RKO (cell line): ENCODE measurements at regions not wholly inside any gene's neighbourhood (a gene's known extent, or its start where the extent isn't known, plus 50 kb on each side); places are given as distances from the start of the nearest gene placed in this dataset.
"Not testable (repeated sequence)": the region's sequence is repeated elsewhere in the genome, so short reads cannot be mapped to it uniquely, and the experiment has no call there.

Experiments
- DNase-seq: peaks from one replicate; pipeline ENCODE4 v3.0.0-alpha.2; 2016; ENCODE audit warnings: low spot score

- DNase-seq: no peak
These were observed 133.1 kb upstream of the IGSF10 start for GRCh38 chr3:151593928-151594327.

- DNase-seq: no peak
These were observed 131.4 kb upstream of the IGSF10 start for GRCh38 chr3:151592287-151592686.

GRCh38 chr3:151591441-151591840 is 130.6 kb upstream of the IGSF10 start:
- DNase-seq: no peak

GRCh38 chr3:151589311-151589710 is 128.4 kb upstream of the IGSF10 start:
- DNase-seq: no peak

GRCh38 chr3:151587659-151588058 is 126.8 kb upstream of the IGSF10 start:
- DNase-seq: not testable (repeated sequence)

GRCh38 chr3:151584566-151584965 is 123.7 kb upstream of the IGSF10 start:
- DNase-seq: peak; percentile 1

GRCh38 chr3:151581035-151581434 is 120.2 kb upstream of the IGSF10 start:
- DNase-seq: no peak

GRCh38 chr3:151580591-151580990 is 119.7 kb upstream of the IGSF10 start:
- DNase-seq: no peak

GRCh38 chr3:151579571-151580270 is 118.9 kb upstream of the IGSF10 start:
- DNase-seq: no peak

- no peak for DNase-seq
These were observed 117.6 kb upstream of the IGSF10 start for GRCh38 chr3:151578495-151578894.

- no peak for DNase-seq
These were observed 115.8 kb upstream of the IGSF10 start for GRCh38 chr3:151576511-151577137.

GRCh38 chr3:151568184-151568583 is 107.3 kb upstream of the IGSF10 start:
- DNase-seq: no peak

GRCh38 chr3:151567477-151567876 is 106.6 kb upstream of the IGSF10 start:
- DNase-seq: no peak

GRCh38 chr3:151564261-151564660 is 103.4 kb upstream of the IGSF10 start:
- no peak for DNase-seq

- DNase-seq: no peak
These were observed 102.4 kb upstream of the IGSF10 start for GRCh38 chr3:151563305-151563704.

GRCh38 chr3:151562891-151563290 is 102.0 kb upstream of the IGSF10 start:
- DNase-seq: no peak

GRCh38 chr3:151561878-151562277 is 101.0 kb upstream of the IGSF10 start:
- no peak for DNase-seq

- DNase-seq: no peak
These were observed 99.9 kb upstream of the IGSF10 start for GRCh38 chr3:151560738-151561137.

- DNase-seq: no peak
These were observed 98.9 kb upstream of the IGSF10 start for GRCh38 chr3:151559736-151560135.

GRCh38 chr3:151558661-151559060 is 97.8 kb upstream of the IGSF10 start:
- DNase-seq: no peak

- DNase-seq: no peak
These were observed 96.4 kb upstream of the IGSF10 start for GRCh38 chr3:151557068-151557840.

GRCh38 chr3:151556596-151556995 is 95.7 kb upstream of the IGSF10 start:
- no peak for DNase-seq

- no peak for DNase-seq
These were observed 94.7 kb upstream of the IGSF10 start for GRCh38 chr3:151555523-151555922.
